GM08714 (cell line): ENCODE measurements at regions not wholly inside any gene's neighbourhood (a gene's known extent, or its start where the extent isn't known, plus 50 kb on each side); places are given as distances from the start of the nearest gene placed in this dataset.
"Not testable (repeated sequence)": the region's sequence is repeated elsewhere in the genome, so short reads cannot be mapped to it uniquely, and the experiment has no call there.

Source experiments
- H3K4me3 ChIP-seq: fragments of 200-500 bp; sonication (Bioruptor generic); 2 replicates; pipeline ENCODE4 v1.5.1; 2014; ENCODE audit warnings: mild to moderate bottlenecking, low read length, inconsistent platforms
- ZNF274 ChIP-seq: IDR thresholded peaks from 2 replicates; pipeline ENCODE4 v1.6.1; 2012; ENCODE audit warnings: mild to moderate bottlenecking, low read depth, low read length

- TF ChIP-seq ZNF274: no peak
Measured at GRCh38 chr13:50419896-50420295, 404.7 kb downstream of the KCNRG start.

DNA sequence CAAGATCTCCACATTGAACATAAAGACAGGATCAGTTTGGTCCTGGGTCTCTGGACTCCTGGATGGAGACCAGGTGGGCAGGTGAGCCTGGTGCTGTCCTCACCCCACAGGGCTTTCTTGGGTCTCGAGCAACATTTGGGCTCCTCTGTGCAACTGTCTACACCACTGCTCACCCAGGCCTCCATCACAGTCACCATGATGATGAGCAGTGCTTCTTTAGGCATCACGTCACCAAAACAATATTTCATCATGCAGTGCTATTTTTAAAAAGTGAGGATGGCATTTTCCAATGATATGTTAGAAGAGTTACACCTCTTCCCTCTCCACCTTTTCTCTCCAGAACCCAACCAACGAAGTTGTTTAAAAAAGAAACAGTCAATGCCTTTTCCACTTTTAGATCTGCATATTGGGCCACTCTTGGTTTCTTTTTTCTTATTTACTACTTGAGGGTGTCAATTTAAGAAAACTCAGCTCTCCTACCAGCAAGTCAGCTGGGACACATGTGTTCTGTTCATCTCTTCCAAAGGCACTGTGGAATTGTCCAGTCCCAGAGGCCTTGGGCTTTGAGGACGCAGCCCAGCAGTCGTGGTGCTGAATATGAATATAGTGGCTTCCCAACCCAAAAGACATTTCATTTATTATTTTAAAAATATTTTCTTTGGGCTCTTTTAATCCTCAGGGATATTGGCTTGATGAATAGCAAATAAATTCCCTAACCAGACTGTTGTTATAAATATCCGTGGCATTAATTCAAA, 405.7 kb downstream of the KCNRG start:
- no peak for TF ChIP-seq ZNF274
- no peak overlapping the region for H3K4me3 ChIP-seq

More at GRCh38 chr13:50419896-50420295, 404.7 kb downstream of the KCNRG start:
- no peak overlapping the region for H3K4me3 ChIP-seq

- TF ChIP-seq ZNF274: no peak
- no peak overlapping the region for H3K4me3 ChIP-seq
Measured at GRCh38 chr13:50421473-50422130, 406.4 kb downstream of the KCNRG start.

DNA sequence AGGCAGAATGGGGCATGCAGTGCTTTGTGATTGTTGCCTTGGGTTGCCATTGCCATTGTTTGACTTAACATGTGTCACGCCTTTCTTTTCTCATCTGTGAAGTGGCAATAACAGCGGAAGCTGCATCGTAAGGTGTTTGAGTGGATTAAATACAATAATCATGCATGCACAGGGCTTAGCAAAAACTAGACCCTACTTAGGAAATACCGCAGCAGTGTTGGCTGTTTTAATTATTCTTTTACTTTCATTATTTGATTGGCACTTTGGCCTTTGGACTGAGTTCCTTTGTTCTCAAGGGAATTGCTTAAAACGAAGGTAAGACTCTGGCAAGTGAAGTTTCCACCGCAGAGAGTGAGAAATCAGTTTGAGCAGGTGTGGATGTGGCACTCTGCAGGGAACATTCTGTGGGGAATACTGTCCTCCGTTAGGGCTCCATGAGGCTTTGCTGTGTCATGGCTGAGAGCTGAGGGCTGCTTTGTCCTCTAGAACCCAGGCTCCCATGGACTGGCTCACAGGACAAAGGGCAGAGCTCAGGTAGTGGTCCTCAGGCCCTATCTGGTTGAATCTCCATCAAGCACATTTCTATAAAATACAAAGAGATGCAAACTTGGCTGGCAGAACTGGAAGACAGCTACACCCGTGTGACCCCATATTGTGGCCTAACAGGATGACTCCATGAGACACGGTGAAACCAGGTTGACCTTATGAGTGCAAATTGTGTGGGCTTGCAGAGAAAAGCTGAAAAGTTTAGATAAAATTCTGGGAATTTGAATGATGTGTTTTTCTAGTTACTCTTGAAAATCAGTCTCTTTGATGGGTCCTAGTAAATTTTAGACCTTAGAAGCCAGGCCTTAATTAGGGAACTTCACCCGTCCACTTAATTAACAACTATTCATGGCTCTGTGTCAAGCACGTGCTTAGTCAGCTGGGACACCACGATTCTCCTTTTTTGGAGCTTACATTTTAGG, 407.2 kb downstream of the KCNRG start:
- no peak for TF ChIP-seq ZNF274
- no peak overlapping the region for H3K4me3 ChIP-seq

GRCh38 chr13:50424993-50425392, 409.7 kb downstream of the KCNRG start:
- H3K4me3 ChIP-seq: no peak overlapping the region
- no peak for TF ChIP-seq ZNF274

DNA sequence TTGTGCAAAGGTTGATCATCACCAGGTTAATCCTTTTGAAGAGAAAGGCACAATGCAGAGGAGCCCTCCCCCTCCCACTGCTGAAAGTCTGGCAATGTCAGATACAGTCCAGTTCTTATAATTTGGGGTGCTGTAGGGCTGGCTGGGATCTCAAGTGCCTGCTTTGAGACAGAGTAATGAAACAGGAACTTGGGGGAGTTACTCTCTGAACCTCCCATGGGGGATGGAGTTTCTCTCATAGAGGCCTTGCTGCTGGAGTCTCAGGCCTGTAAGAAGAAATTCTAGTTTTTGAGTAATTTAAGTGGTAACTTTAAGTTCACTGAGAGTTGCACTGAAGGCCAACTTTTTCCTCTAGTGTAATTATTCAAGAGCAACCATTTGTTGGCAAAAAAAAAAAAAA, 410.5 kb downstream of the KCNRG start:
- TF ChIP-seq ZNF274: no peak
- no peak overlapping the region for H3K4me3 ChIP-seq

GRCh38 chr13:50426927-50427326, 411.7 kb downstream of the KCNRG start:
- no peak overlapping the region for H3K4me3 ChIP-seq
- no peak for TF ChIP-seq ZNF274

DNA sequence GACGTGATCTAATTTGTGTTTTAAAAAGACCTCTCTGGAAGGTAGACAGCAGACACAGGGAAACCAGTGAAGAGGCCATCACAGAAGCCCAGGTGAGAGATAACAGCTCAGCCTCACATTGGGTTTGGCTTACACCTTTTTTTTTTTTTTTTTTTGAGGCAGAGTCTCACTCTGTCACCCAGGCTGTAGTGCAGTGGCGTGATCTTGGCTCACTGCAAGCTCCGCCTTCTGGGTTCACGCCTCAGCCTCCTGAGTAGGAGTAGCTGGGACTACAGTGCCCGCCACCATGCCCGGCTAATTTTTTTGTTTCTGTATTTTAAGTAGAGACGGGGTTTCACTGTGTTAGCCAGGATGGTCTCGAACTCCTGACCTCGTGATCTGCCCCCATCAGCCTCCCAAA, 412.3 kb downstream of the KCNRG start:
- not testable (repeated sequence) for H3K4me3 ChIP-seq

- no peak for TF ChIP-seq ZNF274
- no peak overlapping the region for H3K4me3 ChIP-seq
Measured at GRCh38 chr13:50428183-50428877, 413.1 kb downstream of the KCNRG start.

DNA sequence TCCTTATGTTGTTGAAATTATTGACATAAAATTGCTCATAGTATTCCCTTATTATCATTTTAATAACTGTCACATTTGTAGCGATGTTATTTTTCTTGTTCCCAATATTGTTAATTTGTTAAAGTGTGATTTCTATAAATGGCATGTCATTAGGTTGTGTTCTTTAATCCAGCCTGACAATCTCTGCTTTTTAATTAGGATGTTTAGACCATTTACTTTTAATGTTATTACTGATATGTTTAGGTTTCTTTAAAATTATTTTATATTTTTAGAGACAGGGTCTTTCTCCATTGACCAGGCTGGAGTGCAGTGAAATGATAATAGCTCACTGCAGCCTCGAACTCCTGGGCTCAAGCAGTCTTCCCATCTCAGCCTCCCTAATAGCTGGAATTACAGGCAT, 408.5 kb downstream of the DLEU7 start:
- H3K4me3 ChIP-seq: no peak overlapping the region
- TF ChIP-seq ZNF274: no peak

DNA sequence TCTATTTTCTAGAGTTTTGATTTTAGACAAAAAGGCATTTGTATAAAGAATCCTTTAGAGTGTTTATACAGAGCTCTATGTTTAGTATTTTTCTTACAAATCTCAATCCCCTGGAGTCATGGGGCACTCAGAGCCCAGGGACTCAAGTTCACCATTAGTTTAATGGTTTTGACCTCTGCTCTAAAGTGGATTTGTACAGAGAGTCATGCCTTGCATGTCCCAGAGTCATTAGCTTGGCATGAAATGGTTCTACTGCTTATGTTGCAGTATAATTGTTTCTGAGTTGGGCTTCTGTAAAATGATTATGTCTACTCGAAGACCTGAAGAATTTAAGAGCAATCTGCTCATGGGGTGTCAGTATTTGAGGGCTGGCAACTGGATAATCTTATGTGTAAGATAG, 406.2 kb downstream of the DLEU7 start:
- no peak for TF ChIP-seq ZNF274

GRCh38 chr13:50438351-50438750, 405.1 kb downstream of the DLEU7 start:
- no peak for TF ChIP-seq ZNF274

More for the DNA sequence above, 406.2 kb downstream of the DLEU7 start:
- no peak overlapping the region for H3K4me3 ChIP-seq

GRCh38 chr13:50441130-50441529, 402.4 kb downstream of the DLEU7 start:
- no peak for TF ChIP-seq ZNF274
- H3K4me3 ChIP-seq: no peak overlapping the region

More at GRCh38 chr13:50438351-50438750, 405.1 kb downstream of the DLEU7 start:
- H3K4me3 ChIP-seq: no peak overlapping the region

DNA sequence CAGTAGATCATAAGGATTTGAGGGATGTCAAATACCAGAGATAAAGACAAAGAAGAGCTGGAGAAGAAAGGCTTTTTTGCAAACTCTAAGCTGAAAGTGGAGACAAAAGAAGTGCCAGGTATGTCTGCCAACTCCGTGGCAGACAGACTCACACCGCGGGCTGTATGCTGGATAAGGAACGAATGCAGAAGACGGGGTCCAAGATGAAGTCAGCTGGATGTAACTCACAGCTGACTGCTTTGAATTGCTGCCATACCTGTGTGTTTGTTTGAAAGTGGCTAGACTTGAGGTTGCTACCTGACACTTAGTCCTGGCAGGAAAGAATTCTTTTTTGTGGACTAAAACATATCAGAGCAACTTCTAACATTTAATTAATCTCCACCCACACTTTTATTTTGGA, 398.8 kb downstream of the DLEU7 start:
- no peak overlapping the region for H3K4me3 ChIP-seq

More for the DNA sequence above, 398.8 kb downstream of the DLEU7 start:
- TF ChIP-seq ZNF274: no peak
